Glomerular visceral epithelial cell (primary cell): ENCODE measurements at regions not wholly inside any gene's neighbourhood (a gene's known extent, or its start where the extent isn't known, plus 50 kb on each side); places are given as distances from the start of the nearest gene placed in this dataset.

Source experiments
- DNase-seq: peaks from one replicate; pipeline ENCODE4 v3.0.0-alpha.2; 2016; ENCODE audit errors: extremely low spot score

DNA sequence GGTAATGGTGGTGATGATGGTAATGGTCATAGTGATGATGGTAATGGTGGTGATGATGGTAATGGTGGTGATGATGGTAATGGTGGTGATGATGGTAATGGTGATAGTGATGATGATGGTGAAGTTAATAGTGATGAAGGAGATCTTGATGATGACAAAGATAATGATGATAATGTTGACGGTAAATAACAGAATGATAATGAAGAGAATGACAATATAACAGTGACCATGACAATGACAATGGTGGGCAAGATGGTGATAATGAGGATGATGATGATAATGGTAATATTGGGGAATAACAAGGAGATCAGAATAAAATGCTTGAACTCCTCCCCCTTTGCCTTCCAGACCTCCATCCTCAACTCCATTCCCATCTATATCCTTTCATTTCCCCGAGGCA is 233.3 kb upstream of the SFSWAP start:
- DNase-seq: no peak

DNA sequence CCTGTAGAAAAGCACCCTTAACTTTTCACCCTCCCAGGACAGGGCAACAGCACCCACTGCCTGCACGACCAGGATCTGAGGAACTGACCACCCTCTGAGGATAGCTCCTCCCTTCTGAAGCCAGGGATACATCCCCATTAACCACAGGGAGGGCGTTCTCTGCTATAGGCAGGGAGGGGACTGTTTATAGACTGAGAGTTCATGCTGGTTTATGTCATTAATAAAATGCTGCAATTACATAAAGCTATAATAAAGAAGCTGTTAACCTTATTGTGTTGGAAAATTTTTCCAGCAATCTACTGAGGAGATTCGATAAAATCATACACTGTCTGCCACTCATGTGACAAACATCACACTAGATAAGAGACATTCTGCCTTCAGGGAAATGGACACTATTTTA is 232.4 kb upstream of the SFSWAP start:
- DNase-seq: no peak

DNA sequence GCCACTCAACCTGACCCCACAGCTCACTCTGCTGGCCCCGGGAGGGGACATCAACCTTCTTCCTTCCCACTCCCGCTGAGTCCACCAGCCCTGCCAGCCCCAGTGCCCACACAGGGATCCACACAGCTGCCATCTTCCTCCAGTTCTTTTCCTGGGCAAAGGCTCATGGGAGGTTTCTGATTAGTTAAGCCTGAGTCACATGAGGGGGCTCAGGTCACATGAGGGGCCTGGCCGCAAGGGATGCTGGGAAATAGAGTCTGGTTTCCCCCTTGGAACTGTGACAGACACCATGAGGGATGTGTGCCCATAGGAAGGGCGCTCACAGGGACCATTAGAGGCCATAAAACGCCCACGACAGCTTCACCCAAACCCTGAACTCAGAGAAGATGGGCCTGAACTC is 228.7 kb upstream of the SFSWAP start:
- no peak for DNase-seq

DNA sequence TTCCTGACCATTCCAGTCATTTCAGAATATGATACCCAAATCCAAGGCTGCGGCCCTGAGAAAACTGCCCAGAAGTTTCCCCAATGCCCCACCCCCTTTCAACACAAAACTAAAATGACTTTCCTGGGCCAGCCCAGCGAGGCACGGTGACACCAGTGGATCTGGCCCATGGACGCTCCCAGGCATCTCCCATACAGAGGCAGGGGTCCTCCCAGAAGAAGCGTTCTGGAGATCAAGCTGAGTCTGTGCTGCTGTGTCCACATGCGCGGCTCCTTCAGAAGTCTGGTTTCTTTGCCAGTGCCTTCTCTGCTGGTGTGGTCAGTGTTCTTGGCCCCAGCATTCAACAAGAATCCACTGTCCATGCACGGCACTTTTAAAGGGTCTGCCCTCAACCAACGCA is 228.2 kb upstream of the SFSWAP start:
- no peak for DNase-seq

- no peak for DNase-seq
These were observed 224.2 kb upstream of the SFSWAP start for GRCh38 chr12:131486451-131487230.

- DNase-seq: no peak
These were observed 223.3 kb upstream of the SFSWAP start for GRCh38 chr12:131487388-131488124.

DNA sequence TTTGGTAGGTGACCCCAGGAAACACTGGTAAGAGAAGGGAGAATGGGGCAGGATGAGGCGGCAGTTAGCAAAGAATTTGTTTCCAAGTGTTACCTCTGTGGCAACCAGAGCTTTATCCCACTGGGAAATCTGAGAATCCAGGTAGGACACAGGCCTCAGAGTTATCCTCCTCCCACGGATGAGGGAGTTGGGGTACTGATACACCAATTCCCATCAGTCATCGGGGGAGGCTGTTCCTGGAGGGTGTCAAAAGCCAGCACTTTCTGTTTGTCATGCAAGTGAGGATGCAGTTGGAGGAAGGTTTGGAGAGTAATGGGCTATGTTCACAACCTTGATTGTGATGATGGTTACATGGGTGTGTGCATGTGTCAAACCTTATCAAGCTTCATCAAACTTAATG is 221.2 kb upstream of the SFSWAP start:
- no peak for DNase-seq

GRCh38 chr12:131491155-131491554 is 219.7 kb upstream of the SFSWAP start:
- DNase-seq: no peak

DNA sequence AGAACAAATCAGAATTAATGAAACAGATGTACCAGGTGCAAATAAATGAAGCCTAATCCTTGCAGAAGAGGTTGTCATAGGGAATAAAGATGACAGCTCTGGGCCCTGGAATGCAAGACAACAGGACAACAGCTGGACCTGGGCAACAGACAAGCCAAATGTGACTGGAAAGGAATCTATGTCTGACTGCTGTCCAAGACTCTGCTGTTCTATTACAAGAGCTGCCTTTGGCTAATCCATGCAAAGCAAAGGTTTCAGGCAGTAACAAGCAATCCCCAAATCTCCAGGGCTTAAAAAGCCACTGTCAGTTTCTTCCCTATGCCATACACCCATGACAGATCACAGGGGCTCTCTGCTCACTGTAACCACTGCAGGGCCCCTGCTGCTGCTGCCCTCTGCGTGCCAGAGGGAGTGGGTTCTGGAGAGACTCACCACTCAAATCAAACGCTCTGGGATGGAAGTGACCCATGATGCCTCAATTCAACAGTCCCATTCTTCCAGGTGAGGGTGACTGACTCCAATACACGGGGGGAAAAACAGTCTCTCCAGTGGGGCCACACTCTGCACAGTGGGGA is 218.9 kb upstream of the SFSWAP start:
- DNase-seq: no peak

DNA sequence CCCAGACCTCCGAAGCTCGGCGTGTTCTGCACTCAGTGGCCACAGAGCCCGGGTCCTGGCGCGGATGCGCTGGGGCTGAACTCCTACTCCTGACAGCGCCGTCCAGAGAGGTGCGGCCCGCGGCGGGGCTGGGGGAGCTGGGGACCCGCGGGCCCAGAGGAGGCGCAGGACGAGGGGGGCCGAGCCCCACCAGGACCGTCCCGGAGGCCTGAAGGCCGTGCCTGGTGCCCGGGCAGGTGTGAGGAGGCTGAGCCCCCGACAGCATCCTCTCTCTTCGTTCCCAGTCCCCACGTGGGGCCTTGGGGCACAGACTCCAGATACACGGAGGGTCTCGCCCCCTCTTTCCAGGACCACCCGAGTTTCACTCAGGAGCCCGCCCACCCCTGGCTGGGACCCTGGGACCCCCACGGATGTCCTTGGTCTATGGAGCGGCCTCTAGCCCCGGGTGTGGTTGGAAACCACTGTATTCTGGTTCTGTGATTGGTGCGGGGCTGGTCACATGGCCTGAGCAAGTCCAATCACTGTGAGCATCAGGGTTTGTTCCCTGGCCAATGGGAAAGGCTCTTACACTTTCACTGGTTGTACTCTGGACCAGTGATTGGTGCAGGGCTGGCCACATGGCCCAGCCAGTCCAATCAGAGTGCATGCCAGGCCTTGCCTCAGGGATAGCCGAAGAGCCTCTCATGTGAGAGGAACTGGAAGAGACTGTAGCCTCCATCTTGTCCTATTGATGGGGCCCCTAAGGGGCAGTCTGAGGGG is 217.6 kb upstream of the SFSWAP start:
- DNase-seq: no peak

DNA sequence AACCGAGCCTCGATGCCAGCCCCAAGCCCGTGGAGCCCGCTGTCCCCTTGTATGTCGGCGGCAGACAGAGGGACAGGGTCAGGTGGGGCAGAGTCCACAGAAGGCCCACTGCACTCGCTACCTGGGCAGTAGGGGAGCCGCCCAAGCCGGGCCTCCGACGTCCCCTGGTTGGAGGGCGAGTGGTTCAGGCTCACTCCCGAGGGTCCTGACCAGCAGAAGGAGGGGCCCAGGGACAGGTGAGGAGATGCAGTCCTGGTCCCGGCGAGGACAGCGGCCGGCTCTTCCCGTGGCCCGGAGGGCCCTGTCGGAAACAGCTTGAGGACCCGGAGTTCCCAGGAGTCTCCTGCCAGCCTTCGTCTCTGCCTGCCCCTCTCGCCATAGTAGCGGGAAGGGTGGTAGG is 216.7 kb upstream of the SFSWAP start:
- no peak for DNase-seq

DNA sequence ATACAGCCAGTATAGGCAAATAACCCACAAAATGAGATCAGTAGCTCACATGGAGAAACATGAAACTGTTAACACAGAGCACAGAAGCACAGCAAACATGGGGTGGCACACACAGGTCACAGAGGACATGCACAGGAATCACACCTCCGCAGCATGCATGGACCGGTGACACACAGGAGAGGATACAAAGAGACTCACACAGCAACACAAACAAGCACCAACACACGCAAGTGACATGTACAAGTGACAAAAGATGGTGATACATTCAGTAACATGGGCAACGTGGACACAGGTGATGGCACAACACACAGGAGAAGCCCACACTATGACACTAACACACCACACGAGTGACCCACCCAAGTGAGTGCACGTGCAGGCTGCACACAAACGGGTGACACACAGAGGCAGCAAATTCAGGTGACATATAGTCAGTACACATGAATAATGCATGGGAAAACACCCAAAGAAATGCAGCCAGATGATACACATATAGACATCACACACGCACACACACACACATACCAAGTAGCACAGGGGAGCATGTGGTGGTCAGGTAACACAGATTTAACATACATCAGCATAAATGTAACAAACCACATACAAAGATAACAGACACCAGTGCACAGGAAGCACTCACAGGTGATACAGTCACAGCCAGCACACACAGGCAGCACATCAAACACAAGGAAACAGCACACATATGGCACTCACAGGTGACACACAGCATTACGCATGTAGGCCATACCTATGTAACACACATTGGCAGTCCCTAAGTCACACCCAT is 216.0 kb upstream of the SFSWAP start:
- DNase-seq: no peak

DNA sequence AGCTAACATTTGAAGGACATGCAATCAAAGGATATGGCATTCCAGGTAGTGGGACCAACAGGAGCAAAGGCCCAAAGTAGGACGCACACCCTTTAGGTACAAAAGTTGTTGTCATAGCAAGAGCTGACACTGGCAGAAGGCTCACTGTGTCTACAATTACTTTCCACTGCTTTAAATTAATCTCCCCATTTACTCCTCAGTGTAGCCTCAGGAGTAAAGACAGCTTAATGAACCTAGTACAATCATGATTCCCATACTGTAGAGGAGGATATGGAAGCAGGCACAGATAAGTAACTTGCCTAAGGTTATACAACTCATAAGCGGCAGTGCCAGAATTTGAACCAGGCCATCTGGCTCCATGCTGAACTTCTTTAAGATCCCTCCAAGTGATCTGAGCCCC is 212.9 kb upstream of the SFSWAP start:
- DNase-seq: no peak

DNA sequence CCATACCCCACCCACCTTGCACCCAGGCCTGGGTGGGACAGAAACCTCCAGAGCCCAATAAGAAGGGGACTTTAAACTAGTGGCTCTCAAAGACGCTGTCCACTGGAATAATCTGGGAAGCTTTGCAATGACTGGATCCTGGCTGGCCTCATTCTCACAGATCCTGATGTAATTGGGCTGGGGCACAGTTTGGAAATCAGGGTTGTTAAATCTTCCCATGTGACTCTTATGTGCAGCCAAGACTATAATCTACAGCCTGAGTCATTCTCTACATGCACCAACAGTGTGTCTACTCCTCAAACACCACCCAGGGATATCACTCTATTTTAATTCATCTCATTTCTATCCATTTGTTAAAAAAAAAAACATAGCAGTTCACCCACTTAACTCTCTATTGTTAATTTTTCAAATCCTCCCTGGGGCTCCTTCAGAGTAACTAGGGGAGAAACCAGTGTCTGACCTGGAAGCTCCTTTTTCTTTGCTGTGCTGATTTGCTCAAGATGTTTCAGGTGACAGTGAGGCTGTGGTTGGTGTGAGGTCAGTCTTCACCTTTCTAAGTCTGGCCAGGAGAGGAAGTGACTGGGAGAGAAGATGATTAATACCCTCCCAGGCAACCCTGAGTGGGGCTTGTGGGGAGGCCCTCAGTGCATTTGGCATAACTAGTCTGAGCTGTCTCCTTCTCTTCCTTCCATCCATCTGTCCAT is 211.6 kb upstream of the SFSWAP start:
- no peak for DNase-seq

DNA sequence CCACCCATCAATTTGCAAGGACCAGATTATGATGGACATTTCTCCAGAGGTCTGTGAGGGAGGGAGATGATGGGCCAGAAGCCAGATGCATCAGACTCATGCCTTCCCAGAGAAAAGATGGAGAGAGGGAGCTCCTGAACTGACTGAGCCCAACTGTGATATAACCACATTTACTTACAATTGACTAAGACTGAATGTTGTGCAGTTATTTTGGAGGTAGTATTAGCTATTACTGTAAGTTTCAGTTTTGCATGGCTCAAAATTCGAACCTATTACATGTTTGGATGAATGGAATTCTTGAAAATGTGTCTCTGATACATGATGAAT is 211.1 kb upstream of the SFSWAP start:
- no peak for DNase-seq

GRCh38 chr12:131500564-131500963 is 210.3 kb upstream of the SFSWAP start:
- DNase-seq: no peak

GRCh38 chr12:131505561-131505960 is 205.3 kb upstream of the SFSWAP start:
- DNase-seq: no peak

- no peak for DNase-seq
These were observed 204.5 kb upstream of the SFSWAP start for GRCh38 chr12:131506426-131506825.

DNA sequence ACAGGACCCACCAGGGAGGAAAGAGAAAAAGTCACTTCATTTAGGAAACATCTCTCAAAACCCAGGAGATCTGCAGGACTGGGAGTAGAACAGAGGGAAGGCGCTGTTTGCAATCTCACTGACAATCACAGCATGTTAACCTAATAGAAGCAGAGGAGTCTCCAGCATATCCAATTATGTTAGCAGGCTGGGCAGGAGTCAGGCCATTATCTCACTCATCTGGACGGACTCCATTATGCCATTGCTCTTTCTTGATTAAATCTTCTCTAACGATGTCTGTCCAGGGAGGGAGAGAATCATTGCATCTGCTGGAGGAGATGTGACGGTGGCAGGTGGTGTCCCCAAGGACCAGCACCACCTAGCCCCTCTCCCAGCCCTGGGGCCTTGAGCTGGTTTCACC is 203.8 kb upstream of the SFSWAP start:
- no peak for DNase-seq

DNA sequence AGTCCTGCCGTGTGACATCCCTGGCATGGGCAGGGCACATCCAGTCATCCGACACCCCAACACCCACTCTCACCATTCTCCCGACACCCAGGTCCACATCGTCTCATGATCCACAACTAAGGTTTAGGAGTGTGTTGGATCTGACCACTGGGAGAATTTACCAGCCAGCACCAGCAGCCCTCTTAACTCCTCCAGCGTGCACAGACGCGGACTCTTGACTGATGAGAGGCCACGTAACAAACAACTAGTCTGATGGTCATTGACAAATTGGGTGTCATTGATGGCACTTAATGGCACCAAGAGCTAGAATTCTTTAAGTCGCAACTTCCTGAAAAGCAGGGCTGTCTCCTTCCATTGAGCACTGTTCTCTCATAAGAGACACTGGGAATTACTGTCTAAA is 203.0 kb upstream of the SFSWAP start:
- no peak for DNase-seq

DNA sequence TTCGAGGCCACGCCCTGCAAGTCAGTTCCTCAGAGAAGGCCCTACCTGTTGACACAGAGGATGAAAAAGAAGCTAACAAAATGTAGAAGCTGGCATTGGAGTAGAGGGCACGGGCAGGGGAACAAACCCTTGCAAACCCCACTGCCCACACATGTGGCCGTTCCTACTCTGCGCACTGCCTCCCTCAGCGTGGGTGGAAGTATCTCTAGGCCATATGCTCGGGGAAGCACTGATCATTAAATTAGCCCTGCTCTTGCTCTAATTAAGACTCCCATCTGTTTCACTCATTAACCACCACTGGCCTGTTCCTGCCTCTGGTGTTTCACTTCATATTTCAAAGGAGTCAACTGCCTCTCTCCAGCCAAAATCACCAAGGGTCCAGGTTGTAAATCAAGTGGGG is 201.2 kb upstream of the SFSWAP start:
- DNase-seq: no peak
